HG02759 (cell line): ENCODE measurements at regions not wholly inside any gene's neighbourhood (a gene's known extent, or its start where the extent isn't known, plus 50 kb on each side); places are given as distances from the start of the nearest gene placed in this dataset.
"Not testable (repeated sequence)": the region's sequence is repeated elsewhere in the genome, so short reads cannot be mapped to it uniquely, and the experiment has no call there.

ENCODE experiments used
- ATAC-seq: cut with Tn5 transposase; IDR thresholded peaks from one replicate; pipeline ENCODE4 v1.9.1; 2021; ENCODE audit warnings: mild to moderate bottlenecking, moderate library complexity; ENCODE audit not compliant: unreplicated experiment

DNA sequence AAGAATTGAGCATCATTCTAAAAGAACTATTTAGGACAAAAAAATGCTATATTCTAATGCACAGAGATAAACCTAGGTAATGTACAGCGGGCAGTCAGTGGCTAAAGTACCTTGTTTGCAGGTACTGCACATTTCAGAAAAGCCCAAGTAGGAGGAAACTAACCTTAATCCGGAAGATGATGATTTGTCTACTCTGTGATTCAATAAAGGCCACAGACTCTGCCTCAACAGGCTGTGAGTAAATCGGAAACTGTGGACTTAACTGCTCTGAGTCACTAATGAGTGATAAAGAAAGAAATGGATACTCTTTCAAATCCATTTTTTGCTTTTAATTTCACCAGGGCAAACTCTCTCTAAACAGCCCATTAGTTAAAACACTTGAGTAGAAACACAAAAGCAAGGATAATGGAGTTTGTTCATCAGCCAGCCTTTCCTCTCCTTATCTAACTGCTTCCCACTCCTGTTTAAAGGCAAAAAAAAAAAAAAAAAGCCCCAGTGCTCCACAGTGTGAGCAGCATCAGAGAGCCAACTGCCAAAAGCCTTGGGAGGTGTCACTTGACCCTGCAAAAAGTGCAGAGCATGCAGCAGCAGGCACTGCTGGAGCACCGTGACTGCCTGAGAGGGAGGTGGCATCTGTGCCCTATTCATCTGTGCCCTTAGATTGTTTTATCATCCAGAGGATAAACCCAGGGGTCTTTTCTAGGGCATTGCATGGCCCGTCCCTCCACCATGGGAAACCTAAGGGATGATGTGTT lies 187.7 kb downstream of the SATB1 start:
- ATAC-seq: peak; percentile 93

DNA sequence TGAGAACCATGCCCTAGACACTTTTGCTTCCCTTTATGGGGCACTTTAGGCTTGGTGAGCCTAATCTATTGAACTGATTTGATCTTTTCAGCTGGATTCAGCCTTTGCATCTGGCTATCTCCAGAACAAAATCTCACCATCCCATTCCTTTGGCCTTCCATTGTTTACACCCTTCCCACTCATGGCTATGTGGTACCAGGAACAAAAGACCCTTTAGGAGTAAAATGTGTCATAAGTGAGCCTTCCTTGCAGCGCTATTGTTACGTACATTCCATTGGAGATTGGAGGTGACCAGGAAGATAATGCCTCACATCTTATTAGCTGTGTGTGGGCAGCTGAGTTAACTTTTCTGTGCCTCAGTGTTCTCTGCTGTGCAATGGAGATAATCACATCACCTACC lies 188.4 kb downstream of the SATB1 start:
- no peak for ATAC-seq

DNA sequence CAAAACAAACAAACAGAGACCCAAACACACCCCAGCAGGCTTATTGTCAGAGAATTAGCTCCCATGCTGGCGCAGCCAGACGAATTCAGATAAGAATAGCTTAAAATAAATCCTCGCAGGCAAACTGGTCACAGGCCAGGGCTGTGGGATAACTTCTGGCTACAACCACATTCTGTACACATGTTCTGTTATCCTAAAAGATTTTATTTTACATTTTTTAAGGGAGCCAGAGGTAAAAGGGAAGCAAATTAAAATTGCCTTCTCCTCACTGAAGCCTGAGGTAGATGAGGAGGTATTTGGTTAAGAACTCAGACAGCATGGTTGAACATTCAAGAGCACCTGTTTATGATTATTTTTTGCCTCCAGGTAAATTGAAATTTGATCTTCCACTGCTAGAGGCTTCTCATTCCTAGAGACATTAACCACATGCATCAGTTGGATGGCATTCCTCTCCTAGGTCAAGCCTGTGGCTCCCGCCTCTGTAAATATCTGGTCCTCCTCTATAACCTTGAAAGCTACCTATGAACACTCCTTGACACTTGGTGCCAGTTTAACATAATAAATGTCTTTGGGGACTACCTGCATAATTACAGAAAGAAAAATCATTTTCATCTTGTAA lies 190.3 kb downstream of the SATB1 start:
- ATAC-seq: no peak

DNA sequence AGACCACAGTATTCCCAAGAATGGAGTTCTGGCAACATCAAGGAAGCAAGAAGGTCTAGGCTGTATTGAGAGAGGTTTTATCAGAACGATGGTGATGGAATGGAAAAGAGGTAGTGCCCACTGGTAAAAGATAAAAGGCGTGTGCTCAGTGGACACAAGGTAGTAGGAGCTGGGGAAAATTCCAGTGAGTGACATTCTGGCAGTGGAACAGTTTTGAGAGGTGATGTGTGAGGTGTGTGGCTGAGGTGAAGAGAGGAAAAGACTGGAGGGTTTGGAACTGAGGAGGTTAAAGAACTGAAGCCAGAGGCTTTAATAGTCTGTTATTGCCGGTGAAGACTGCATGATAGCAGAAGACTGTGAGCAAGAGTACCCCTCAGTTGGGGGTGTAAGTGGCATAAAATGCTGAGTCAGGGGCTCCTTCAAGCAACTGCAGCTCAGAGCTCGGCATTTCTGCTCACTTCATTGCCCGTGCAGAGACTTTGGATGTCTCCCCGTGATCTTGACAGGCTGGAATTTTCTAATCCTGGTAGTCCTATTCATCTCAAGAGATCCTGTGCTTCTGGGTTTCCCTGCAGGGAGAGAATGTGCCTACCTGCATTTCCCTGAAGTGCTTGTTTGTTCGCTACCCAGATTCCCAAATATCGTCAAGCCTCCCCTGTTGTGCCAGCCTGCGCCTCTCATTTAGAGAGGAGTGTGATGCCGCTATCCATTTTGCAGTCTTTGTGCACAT lies 191.0 kb downstream of the SATB1 start:
- ATAC-seq: no peak

DNA sequence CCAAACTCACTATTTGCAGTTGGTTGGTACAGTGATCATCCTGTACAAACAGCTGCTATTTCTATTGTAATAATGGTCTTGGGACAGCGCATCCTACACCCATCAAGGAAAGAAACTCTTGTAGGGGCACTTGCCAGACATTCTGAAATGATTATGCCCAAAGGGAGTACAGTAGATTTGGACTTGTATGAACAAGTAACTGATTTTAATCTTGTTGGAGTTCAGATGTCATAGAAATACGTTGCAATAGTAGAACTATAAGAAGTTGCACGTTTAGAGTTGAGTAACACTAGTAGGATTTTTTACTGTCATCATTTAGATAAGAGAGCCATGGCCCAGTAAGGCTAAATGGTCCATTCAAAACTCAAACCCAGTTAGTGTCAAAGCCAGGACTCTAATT lies 192.8 kb downstream of the SATB1 start:
- ATAC-seq: no peak

DNA sequence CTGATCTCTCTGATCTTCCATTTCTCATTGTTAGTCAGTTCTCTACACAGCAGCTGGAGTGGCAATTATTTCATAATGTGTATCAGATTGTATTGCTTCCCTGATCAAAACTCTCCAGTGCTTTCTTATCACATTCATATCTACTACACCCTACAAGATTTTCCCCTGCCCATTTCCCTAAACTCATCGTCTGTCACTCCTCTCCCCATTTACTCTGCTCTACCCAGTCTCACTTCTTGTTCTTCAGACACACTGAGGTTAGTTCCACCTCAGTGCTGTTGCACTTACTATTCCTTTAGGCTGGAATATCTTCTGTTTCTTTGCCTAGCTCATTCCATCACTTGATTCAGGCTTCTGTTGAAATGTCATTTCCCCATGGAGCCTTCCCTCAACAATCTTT lies 197.1 kb downstream of the SATB1 start:
- ATAC-seq: no peak

DNA sequence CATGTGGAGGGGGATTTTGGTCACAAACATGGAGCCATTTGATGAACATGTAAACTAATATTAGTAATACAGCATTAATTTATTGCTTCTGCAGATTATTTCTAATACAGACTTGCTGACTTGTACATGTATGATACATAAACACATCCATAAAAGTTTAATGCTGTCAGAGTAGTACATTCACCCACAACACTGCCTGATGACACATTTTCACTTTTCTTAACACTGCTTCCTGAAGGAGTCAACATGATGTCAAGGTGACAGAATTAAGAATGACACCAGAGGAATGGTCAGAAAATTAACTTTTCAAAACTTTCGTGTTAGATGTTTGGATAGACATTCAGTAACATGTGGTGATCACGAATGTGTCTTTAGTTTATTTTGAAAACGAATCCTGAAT lies 199.4 kb downstream of the SATB1 start:
- ATAC-seq: no peak

DNA sequence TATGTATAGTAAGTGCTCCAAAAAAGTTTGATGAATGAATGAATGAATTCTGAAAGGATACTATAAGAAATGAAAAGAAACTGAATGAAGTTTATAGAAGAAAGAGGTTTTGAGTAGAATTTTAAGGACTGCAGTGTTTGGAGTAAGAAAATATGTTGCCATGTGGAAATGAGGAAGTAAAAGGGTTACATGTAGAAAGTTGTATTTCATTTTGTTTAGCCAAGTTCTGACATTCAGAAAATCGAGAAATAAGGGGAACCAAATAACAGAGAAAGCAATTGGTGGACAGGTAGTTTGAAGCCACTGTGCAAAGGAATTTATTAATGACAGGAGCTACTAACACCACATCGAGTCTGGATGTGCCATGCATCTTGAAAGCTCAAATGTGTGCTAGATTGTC lies 200.7 kb downstream of the SATB1 start:
- ATAC-seq: no peak

DNA sequence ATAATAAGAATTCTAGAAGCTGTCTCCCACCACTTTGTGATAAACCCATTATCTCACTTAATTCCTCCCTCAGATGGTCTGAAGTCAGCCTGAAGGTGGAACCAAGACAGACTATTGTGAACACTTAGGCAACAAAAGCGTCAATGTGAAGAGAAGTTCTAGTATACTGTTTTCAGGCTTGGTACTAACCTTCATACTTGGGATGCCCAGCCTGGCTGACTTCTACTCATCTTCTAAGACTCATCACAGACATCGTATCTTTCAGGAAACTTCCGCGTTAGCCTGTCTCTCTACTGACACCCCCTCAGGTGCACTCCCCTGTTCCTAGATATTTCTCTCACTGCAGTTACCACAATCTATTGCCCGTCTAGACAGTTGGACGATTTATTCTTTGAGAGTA lies 201.2 kb downstream of the SATB1 start:
- ATAC-seq: peak; percentile 35

DNA sequence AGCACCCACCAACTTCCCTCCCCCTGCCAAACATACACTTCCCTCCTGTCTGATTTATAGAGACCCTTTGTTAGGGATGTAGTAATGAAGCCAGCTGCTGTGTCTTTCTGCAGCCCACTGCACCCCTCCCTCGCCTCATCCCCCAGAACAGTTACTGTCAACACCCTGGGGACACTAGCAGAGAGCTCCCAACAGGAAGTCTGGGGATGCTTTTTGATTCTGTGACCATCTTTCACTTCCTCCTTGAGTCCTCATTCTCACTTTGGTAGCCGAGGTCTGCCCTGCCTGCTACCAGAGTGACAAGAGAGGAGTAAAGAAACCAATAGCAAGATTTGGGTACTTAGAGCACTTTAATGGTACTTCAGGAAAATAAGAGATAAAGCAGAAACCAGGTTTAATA lies 201.6 kb downstream of the SATB1 start:
- peak; percentile 97 for ATAC-seq

DNA sequence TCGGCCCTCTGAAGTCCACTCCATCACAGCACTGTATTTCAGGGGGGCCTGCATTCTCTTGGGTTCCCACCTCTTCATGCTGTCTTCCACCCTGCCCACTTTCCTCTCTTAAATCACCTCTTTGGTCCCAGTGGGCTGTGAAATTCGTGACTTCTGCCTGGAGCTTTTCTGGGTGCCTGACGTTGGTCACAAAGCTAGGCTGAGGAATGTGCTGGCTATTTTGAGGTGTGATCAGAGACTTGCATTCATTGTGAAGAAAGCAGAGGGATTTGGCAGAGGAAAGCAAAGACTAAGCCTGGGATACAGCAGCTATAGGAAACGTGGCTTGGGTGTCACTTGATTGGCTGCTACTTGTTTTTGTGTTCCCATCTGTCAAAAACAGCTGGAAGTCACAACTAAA lies 202.5 kb downstream of the SATB1 start:
- no peak for ATAC-seq

DNA sequence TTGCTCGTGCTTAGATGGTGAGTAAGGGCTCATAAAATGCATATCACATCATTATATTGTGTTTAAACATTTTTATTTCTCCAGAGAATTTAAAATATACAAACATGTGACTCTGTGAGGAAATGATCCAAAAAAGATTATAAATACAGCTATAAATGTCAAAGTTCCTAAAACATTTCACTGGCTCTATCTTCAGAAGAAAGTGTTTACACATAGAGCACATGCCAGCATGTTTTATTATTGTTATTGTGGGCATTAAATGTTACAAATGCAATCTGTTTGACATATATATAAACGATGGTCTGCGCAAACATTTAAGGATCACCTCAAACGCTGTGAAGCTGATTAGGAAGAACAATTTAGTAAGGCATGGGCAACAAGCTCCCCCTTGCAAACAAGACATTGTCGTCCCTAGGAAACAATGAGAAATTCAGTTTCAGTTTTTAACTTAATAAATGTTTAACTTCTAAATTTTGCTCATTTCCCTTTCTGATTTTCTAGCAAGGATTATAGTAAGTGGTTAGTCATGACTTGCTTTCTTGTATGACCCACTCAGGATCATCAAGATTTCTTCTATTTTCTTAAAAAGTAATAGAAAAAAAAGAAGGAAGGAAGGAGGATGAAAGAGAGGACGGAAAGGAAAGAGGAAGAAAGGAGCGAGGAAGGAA lies 207.5 kb downstream of the SATB1 start:
- ATAC-seq: peak; percentile 43

DNA sequence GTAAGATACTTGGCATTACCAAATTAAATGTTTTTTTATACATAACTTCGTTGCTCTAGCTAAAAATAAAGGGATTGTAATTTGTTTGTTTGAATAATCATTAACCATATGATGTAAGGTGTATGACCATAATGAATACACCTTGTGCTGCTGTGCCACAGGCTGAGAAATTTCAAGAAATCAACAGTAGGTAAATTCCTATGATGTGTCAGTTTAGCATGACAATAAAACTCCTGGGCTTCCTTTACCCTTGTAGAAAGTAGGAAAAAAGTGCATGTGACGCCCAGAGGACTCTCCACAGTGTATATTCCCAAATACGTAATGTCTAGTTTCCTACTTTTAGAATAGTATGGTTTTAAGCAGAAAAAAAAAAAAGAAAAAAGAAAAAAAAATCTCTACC lies 208.1 kb downstream of the SATB1 start:
- ATAC-seq: no peak

DNA sequence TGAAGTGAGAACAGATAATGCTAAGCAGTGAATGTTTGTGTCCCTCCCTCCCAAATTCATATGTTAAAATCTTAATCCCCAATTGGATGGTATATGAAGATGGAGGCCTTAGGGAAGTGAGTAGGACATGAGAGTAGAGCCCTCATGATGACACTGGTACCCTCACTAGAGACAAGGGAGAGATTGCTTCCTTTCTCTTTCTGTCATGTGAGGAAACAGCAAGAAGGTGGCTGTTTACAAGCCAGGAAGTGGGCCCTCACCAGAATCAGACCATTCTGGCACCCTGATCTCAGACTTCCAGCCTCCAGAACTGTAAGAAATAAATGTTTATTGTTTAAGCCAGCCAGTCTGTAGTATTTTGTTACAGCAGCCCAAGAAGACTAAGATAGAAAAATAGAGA lies 209.5 kb downstream of the SATB1 start:
- no peak for ATAC-seq

DNA sequence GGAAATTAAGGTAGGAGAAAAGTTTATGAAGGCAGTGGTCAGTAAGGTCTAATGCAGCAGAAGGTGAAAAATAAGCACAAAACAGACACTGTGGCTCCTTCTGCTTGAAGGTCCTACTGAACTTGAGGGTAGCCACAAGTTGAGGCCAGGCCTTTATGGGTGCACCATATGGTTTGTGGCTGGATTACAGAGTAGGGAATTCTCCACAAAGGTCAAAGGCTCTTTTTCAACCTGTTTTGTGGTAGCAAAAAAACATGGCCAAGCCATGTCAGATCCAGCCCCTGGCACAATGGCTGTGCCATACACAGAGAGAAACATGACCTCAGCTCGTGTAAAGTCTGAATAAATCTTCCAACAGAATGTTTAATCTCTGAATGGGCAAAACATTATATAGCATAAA lies 214.0 kb downstream of the SATB1 start:
- no peak for ATAC-seq

DNA sequence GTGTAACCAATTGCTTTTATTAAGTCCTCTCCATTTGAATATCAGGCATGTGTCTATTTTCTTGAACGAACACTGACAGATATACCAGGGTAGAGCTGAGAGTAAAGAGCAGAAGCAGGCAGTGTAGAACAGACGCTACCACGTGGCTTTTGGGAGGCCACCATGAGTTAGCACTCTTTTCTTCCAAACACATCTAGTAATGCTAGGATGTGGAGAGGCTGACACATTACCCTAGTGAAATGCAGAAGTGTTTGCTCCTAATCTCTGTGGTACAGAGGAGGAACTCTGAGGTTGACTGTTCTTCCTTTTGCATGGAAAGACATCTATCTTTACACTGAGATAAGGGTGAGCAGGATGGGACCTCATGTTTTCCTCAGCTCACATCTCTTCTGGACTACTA lies 216.3 kb downstream of the SATB1 start:
- ATAC-seq: no peak

DNA sequence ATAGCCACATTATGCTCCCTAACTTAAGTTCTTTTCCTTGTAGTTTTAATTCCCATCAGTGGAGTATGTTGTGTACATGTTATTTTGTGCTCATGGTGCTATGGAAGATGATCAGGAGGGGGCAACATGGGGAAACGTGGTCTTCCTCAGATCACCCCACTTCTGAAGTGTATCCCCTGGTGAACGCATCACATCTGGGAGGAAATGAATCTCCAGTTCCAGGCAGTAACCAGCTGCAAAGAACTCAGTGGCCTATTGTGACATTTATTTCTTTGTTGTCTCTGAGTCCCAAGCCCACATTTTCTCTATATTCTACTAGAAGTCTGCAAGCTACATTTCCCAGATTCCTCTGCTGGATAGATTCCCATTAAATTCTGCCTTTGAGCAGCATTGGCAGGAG lies 217.0 kb downstream of the SATB1 start:
- no peak for ATAC-seq

DNA sequence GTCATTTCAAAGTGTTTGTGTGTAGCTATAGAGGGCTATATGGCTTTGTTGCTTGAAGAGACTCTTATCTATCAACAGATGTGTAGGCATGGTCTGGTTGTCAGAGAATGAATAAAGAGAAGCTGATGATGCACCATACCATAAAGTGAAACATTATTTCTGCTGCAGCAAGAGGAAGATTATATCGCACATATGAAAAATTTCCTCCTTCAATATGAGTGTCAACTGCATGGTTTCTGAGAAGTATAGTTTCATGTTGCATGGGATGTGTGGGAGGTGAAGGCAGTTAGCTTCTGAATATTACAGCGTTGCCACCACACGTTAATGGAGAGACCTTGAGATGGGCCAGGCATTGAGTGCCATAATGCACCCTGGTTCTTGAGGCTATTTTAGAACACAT lies 217.9 kb downstream of the SATB1 start:
- no peak for ATAC-seq

DNA sequence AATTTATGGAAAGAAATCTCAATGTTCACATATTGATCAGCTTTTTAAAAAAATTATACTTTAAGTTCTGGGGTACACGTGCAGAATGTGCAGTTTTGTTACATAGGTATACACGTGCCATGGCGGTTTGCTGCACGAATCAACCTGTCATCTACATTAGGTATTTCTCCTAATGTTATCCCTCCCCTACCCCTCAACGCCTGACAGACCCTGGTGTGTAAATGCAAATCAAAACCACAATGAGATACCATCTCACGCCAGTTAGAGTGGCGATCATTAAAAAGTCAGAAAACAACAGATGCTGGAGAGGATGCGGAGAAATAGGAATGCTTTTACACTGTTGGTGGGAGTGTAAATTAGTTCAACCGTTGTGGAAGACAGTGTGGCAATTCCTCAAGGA lies 219.4 kb downstream of the SATB1 start:
- ATAC-seq: not testable (repeated sequence)

DNA sequence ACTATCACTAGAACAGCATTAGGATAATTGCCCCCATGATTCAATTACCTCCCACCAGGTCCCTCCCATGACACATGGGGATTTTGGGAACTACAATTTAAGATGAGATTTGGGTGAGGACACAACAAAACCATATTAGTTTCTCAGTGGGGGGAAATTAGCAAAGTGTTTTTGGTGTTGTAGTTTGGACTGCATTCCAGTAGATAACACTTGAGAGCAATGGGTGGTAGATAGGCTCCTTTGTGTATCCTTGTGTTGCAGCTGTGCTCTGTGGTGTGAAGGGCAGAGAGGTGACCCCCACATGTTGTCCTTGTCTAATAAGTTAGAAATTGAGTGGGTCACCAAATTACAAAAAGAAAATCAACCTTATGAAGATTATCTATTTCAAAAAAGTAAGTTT lies 223.8 kb downstream of the SATB1 start:
- ATAC-seq: no peak

DNA sequence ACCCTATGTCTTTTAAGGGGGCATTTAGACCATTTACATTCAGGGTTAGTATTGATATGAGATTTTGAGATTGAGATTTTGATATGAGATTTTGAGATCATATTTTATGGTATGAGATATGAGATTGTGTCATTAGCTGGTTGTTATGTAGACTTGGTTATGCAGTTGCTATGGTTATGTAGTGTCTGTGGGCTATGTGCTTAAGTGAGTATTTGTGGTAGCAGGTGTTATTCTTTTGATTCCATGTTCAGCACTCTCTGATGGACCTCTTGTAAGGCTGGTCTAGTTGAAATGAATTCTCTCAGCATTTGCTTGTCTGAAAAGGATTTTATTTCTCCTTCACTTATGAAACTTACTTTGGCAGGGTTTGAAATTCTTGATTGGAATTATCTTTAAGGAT lies 225.4 kb downstream of the SATB1 start:
- ATAC-seq: no peak

DNA sequence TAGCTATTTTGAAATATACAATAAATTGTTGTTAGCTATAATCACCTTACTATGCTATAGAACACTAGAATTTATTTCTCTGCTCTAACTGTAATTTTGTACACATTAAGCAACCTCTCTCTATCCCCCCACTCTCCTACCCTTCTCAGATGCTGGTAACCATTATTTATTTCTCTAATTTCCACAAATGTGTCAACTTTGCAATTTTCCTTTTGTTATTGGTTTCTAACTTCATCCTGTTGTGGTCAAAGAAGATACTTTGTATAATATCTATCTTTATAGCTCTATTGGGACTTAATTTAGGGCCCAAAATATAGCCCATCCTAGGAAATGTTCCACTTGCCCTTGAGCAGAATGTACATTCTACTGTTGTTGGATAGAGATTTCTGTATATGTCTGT lies 229.3 kb downstream of the SATB1 start:
- no peak for ATAC-seq
